ENCODE measurements at regions not wholly inside any gene's neighbourhood (a gene's known extent, or its start where the extent isn't known, plus 50 kb on each side); places are given as distances from the start of the nearest gene placed in this dataset.

DNA sequence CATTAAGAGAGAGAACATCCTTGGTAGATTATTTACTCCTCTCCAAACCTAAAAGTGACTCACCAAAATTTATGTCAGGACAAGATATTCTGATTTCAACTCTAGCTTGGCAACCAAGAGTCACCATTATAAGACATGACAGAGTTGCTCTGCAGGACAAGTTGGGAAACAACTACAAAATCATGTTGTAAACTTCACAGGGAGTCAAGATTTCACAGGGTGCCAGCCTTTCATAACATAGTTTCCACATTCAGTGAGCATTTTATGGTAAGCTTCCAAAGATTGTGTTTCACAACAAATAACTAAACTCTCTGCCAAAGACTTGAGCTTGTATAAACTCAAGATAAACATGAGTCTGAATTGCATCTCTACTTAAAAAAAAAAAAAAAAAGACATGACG is 121.0 kb upstream of the DIAPH2 start:
- DNase-seq (peak; percentile 24), ATAC-seq (no peak; the same call in 1 of the 2 replicates)
- Histone ChIP-seq H3K27me3 (ENCODE audit: low read length) (no peaks in the 10 kb centered on the region), H3K79me2 (ENCODE audit: low read length) (no peaks in the 10 kb centered on the region), H3K4me1 (ENCODE audit: insufficient read depth, low read length) (peaks cover 12% of the 10 kb centered on the region; the same call in 1 of the 2 replicates), H3K9ac (ENCODE audit: low read length) (no peak overlapping the region), H3K27ac (ENCODE audit: low read length) (peak overlapping the region; percentile 19; the same call in 1 of the 2 replicates), H3K9me2 (replicated peaks; ENCODE audit: low read length) (no peaks in the 10 kb centered on the region), H3K36me3 (ENCODE audit: low read depth, low read length) (no peaks in the 10 kb centered on the region), H3K4me2 (ENCODE audit: low read length) (no peak overlapping the region), H3K4me3 (ENCODE audit: low read length) (no peak overlapping the region), H2AFZ (ENCODE audit: low read length) (peak overlapping the region; percentile 43; the same call in 1 of the 2 replicates), H3K9me3 (ENCODE audit: low read length) (no peaks in the 10 kb centered on the region), H4K20me1 (ENCODE audit: low read length) (no peaks in the 10 kb centered on the region), H3F3A (ENCODE audit: low read length, unreplicated experiment) (no peaks in the 10 kb centered on the region)
- CTCF ChIA-PET = no interaction called here
- intact Hi-C loops (cut with micrococcal nuclease) = no loop called here
- no TSS peak for BruUV-seq (replicated peaks)
- TF ChIP-seq EZH2 (IDR thresholded peaks at IDR 0.05; ENCODE audit: low read length, unreplicated experiment) (no peak), EZH2phosphoT487 (IDR thresholded peaks at IDR 0.05; ENCODE audit: borderline replicate concordance, low read length) (no peak)
- TF ChIP-seq, protein P1, sequence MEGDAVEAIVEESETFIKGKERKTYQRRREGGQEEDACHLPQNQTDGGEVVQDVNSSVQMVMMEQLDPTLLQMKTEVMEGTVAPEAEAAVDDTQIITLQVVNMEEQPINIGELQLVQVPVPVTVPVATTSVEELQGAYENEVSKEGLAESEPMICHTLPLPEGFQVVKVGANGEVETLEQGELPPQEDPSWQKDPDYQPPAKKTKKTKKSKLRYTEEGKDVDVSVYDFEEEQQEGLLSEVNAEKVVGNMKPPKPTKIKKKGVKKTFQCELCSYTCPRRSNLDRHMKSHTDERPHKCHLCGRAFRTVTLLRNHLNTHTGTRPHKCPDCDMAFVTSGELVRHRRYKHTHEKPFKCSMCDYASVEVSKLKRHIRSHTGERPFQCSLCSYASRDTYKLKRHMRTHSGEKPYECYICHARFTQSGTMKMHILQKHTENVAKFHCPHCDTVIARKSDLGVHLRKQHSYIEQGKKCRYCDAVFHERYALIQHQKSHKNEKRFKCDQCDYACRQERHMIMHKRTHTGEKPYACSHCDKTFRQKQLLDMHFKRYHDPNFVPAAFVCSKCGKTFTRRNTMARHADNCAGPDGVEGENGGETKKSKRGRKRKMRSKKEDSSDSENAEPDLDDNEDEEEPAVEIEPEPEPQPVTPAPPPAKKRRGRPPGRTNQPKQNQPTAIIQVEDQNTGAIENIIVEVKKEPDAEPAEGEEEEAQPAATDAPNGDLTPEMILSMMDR (conservative IDR thresholded peaks at IDR 0.05; ENCODE audit: low read depth, low read length) = no peak
- POLR2A ChIA-PET (ENCODE audit: unreplicated experiment) = interaction anchor here (0.5 kb wide), 1 partner anchor 128 kb away, joined by 4 read pairs; no protein-coding TSS in a partner anchor

DNA sequence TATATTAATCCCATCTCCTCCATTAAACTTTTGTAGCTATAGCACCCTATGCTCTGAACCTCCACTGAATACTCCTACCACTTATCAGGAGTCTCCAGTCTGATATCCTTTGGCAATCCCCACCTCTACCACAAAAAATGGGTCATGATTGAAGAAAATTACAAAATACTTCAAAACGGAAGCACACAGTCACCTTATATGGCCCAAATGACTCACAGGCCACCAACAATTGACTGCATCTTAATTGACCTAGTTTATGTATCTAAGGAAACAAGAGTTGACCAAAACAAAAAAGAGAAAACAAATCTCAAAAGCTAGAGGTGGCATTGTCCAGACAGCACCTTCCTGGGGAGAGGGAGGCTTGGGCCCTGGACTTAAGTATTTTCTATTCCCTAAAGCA is 120.0 kb upstream of the DIAPH2 start:
- no peaks in the 10 kb centered on the region for H3K9me3 ChIP-seq (ENCODE audit: low read length)
- ATAC-seq = no peak
- H3K27ac ChIP-seq (ENCODE audit: low read length) = no peak overlapping the region
- no peaks in the 10 kb centered on the region for H3F3A ChIP-seq (ENCODE audit: low read length, unreplicated experiment)
- ChIA-PET POLR2A (ENCODE audit: unreplicated experiment) (no interaction called here), CTCF (no interaction called here)
- H3K9me2 ChIP-seq (replicated peaks; ENCODE audit: low read length) = no peaks in the 10 kb centered on the region
- no TSS peak for BruUV-seq (replicated peaks)
- no peak overlapping the region for H2AFZ ChIP-seq (ENCODE audit: low read length)
- no peaks in the 10 kb centered on the region for H3K27me3 ChIP-seq (ENCODE audit: low read length)
- intact Hi-C loops (cut with micrococcal nuclease) = no loop called here
- no peak overlapping the region for H3K4me2 ChIP-seq (ENCODE audit: low read length)
- DNase-seq = no peak
- no peaks in the 10 kb centered on the region for H4K20me1 ChIP-seq (ENCODE audit: low read length)
- H3K4me1 ChIP-seq (ENCODE audit: insufficient read depth, low read length) = peaks cover 12% of the 10 kb centered on the region; the same call in 1 of the 2 replicates
- H3K36me3 ChIP-seq (ENCODE audit: low read depth, low read length) = no peaks in the 10 kb centered on the region
- no peak overlapping the region for H3K4me3 ChIP-seq (ENCODE audit: low read length)
- H3K79me2 ChIP-seq (ENCODE audit: low read length) = no peaks in the 10 kb centered on the region
- H3K9ac ChIP-seq (ENCODE audit: low read length) = no peak overlapping the region
- TF ChIP-seq EZH2phosphoT487 (IDR thresholded peaks at IDR 0.05; ENCODE audit: borderline replicate concordance, low read length) (no peak), EZH2 (IDR thresholded peaks at IDR 0.05; ENCODE audit: low read length, unreplicated experiment) (no peak)
- TF ChIP-seq, protein P1 (conservative IDR thresholded peaks at IDR 0.05; ENCODE audit: low read depth, low read length) = no peak

DNA sequence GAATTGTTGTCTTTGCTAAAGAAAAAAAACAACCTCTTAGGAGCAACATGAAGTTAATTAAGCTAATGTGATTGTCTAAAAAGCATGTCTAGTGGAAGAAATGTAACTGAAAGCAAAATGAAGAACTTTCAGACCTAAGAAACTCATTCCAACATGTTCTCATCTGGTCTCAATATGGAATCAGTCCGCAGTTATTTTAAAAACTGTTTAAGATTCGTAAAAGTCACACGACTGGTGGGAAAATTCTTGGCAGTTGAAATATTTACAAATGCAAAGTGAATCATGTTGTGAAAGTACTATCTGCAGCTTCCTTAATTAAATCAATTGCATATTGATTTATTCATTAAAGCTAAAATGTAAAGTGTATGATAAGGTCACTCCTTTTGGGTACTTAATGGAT is 117.8 kb upstream of the DIAPH2 start:
- TF ChIP-seq, protein P1 (conservative IDR thresholded peaks at IDR 0.05; ENCODE audit: low read depth, low read length) = no peak
- TF ChIP-seq EZH2 (IDR thresholded peaks at IDR 0.05; ENCODE audit: low read length, unreplicated experiment) (no peak), EZH2phosphoT487 (IDR thresholded peaks at IDR 0.05; ENCODE audit: borderline replicate concordance, low read length) (no peak)
- no peak overlapping the region for H3K4me2 ChIP-seq (ENCODE audit: low read length)
- DNase-seq = no peak
- H3K27me3 ChIP-seq (ENCODE audit: low read length) = no peaks in the 10 kb centered on the region
- no peaks in the 10 kb centered on the region for H3K79me2 ChIP-seq (ENCODE audit: low read length)
- ChIA-PET POLR2A (ENCODE audit: unreplicated experiment) (no interaction called here), CTCF (no interaction called here)
- no peaks in the 10 kb centered on the region for H3K36me3 ChIP-seq (ENCODE audit: low read depth, low read length)
- BruUV-seq (replicated peaks) = no TSS peak
- no peaks in the 10 kb centered on the region for H3K9me3 ChIP-seq (ENCODE audit: low read length)
- H2AFZ ChIP-seq (ENCODE audit: low read length) = no peak overlapping the region
- peaks cover 12% of the 10 kb centered on the region; the same call in 1 of the 2 replicates for H3K4me1 ChIP-seq (ENCODE audit: insufficient read depth, low read length)
- H3K9me2 ChIP-seq (replicated peaks; ENCODE audit: low read length) = no peaks in the 10 kb centered on the region
- intact Hi-C loops (cut with micrococcal nuclease) = no loop called here
- no peak overlapping the region for H3K4me3 ChIP-seq (ENCODE audit: low read length)
- ATAC-seq = no peak
- H3K9ac ChIP-seq (ENCODE audit: low read length) = no peak overlapping the region
- no peaks in the 10 kb centered on the region for H3F3A ChIP-seq (ENCODE audit: low read length, unreplicated experiment)
- no peak overlapping the region for H3K27ac ChIP-seq (ENCODE audit: low read length)
- H4K20me1 ChIP-seq (ENCODE audit: low read length) = no peaks in the 10 kb centered on the region
